GM18502 (cell line): ENCODE measurements at regions not wholly inside any gene's neighbourhood (a gene's known extent, or its start where the extent isn't known, plus 50 kb on each side); places are given as distances from the start of the nearest gene placed in this dataset.
"Not testable (repeated sequence)": the region's sequence is repeated elsewhere in the genome, so short reads cannot be mapped to it uniquely, and the experiment has no call there.

Experiments
- ATAC-seq: cut with Tn5 transposase; IDR thresholded peaks from one replicate; pipeline ENCODE4 v1.9.1; 2021; ENCODE audit warnings: mild to moderate bottlenecking; ENCODE audit not compliant: unreplicated experiment, poor library complexity

GRCh38 chr6:140480852-140481251, 1106.4 kb upstream of the CITED2 start:
- ATAC-seq: no peak

GRCh38 chr6:140478631-140479030, 1104.2 kb upstream of the CITED2 start:
- no peak for ATAC-seq

GRCh38 chr6:140475086-140475485, 1100.6 kb upstream of the CITED2 start:
- ATAC-seq: no peak

- ATAC-seq: no peak
Observed at GRCh38 chr6:140464720-140465119, 1090.3 kb upstream of the CITED2 start.

- no peak for ATAC-seq
Observed at GRCh38 chr6:140463312-140463710, 1088.9 kb upstream of the CITED2 start.

GRCh38 chr6:140462453-140463311, 1088.2 kb upstream of the CITED2 start:
- ATAC-seq: no peak

GRCh38 chr6:140462076-140462452, 1087.6 kb upstream of the CITED2 start:
- ATAC-seq: no peak

- ATAC-seq: no peak
Observed at GRCh38 chr6:140460267-140460666, 1085.8 kb upstream of the CITED2 start.

- ATAC-seq: no peak
Observed at GRCh38 chr6:140459209-140459608, 1084.8 kb upstream of the CITED2 start.

GRCh38 chr6:140446241-140446640, 1071.8 kb upstream of the CITED2 start:
- ATAC-seq: no peak

- ATAC-seq: no peak
Observed at GRCh38 chr6:140445474-140446004, 1071.1 kb upstream of the CITED2 start.

- not testable (repeated sequence) for ATAC-seq
Observed at GRCh38 chr6:140443112-140443511, 1068.7 kb upstream of the CITED2 start.

- no peak for ATAC-seq
Observed at GRCh38 chr6:140441256-140441655, 1066.8 kb upstream of the CITED2 start.

- ATAC-seq: no peak
Observed at GRCh38 chr6:140440223-140440835, 1065.9 kb upstream of the CITED2 start.

GRCh38 chr6:140438346-140438735, 1063.9 kb upstream of the CITED2 start:
- ATAC-seq: no peak

- no peak for ATAC-seq
Observed at GRCh38 chr6:140437619-140438345, 1063.3 kb upstream of the CITED2 start.

GRCh38 chr6:140436023-140436811, 1061.8 kb upstream of the CITED2 start:
- no peak for ATAC-seq

GRCh38 chr6:140434761-140435160, 1060.3 kb upstream of the CITED2 start:
- no peak for ATAC-seq

GRCh38 chr6:140433072-140433471, 1058.6 kb upstream of the CITED2 start:
- no peak for ATAC-seq

- ATAC-seq: no peak
Observed at GRCh38 chr6:140427842-140428241, 1053.4 kb upstream of the CITED2 start.
